OCI-LY3 (cell line): ENCODE measurements at regions not wholly inside any gene's neighbourhood (a gene's known extent, or its start where the extent isn't known, plus 50 kb on each side); places are given as distances from the start of the nearest gene placed in this dataset.

ENCODE experiments used
- H2AFZ ChIP-seq: fragments of 200-600, 300-600 bp; shearing (Covaris generic); 2 replicates; pipeline ENCODE4 v1.6.0; 2014; ENCODE audit warnings: antibody characterized with exemption, low read depth, low read length
- H3K27ac ChIP-seq: fragments of 200-600, 300-600 bp; sonication (generic); 2 replicates; pipeline ENCODE4 v1.5.1; 2014; ENCODE audit warnings: mild to moderate bottlenecking, low read length, moderate library complexity, mixed read lengths
- H3K27me3 ChIP-seq: fragments of 200-600, 300-600 bp; sonication (generic); 2 replicates; pipeline ENCODE4 v1.6.1; 2014; ENCODE audit warnings: low read depth, low read length, mixed read lengths
- H3K36me3 ChIP-seq: fragments of 200-600, 300-600 bp; sonication (generic); replicated peaks from 2 replicates; pipeline ENCODE3; 2014; ENCODE audit warnings: low read depth, low read length, mixed read lengths
- H3K4me1 ChIP-seq: fragments of 300-600, 200-600 bp; sonication (generic); 2 replicates; pipeline ENCODE4 v1.6.1; 2014; ENCODE audit warnings: low read length, mixed read lengths
- H3K4me2 ChIP-seq: fragments of 200-600, 300-600 bp; sonication (generic); 2 replicates; pipeline ENCODE4 v1.6.1; 2014; ENCODE audit warnings: low read length, mixed read lengths
- H3K4me3 ChIP-seq: fragments of 300-600, 200-600 bp; sonication (generic); 2 replicates; pipeline ENCODE4 v1.5.1; 2014; ENCODE audit warnings: antibody characterized with exemption, mild to moderate bottlenecking, low read length, moderate library complexity
- H3K79me2 ChIP-seq: fragments of 300-600, 200-600 bp; shearing (Covaris generic); 2 replicates; pipeline ENCODE4 v1.6.1; 2014; ENCODE audit warnings: mild to moderate bottlenecking, low read length, mixed read lengths
- H3K9ac ChIP-seq: fragments of 300-600, 200-600 bp; shearing (Covaris generic); 2 replicates; pipeline ENCODE4 v1.6.0; 2014; ENCODE audit warnings: mild to moderate bottlenecking, low read length, moderate library complexity
- H3K9me3 ChIP-seq: fragments of 200-600, 300-600 bp; shearing (Covaris generic); 2 replicates; pipeline ENCODE4 v1.6.1; 2014; ENCODE audit warnings: low read length, mixed read lengths; ENCODE audit not compliant: insufficient read depth
- H4K20me1 ChIP-seq: fragments of 200-600, 300-600 bp; sonication (generic); 2 replicates; pipeline ENCODE4 v1.6.1; 2016; ENCODE audit warnings: low read length, mixed read lengths; ENCODE audit not compliant: insufficient read depth
- CTCF ChIP-seq: fragments of 200-600, 300-600 bp; sonication (generic); IDR thresholded peaks from 2 replicates; pipeline ENCODE4 v1.5.1; 2014; ENCODE audit warnings: antibody characterized with exemption, low read length, low read depth
- EZH2phosphoT487 ChIP-seq: fragments of 200-600 bp; shearing (Covaris generic); IDR thresholded peaks from 2 replicates; pipeline ENCODE4 v1.6.1; 2018; ENCODE audit warnings: antibody characterized with exemption, mixed run types, low read depth

- no peaks in the 10 kb centered on the region for H3K4me1 ChIP-seq
Measured at GRCh38 chr7:11300241-11300640, 326.6 kb downstream of the PHF14 start.

GRCh38 chr7:11302121-11302520, 328.4 kb downstream of the PHF14 start:
- no peaks in the 10 kb centered on the region for H3K4me1 ChIP-seq
- no peak overlapping the region for H2AFZ ChIP-seq
- H4K20me1 ChIP-seq = no peaks in the 10 kb centered on the region
- H3K79me2 ChIP-seq = no peaks in the 10 kb centered on the region
- no peak for TF ChIP-seq EZH2phosphoT487
- TF ChIP-seq CTCF = no peak
- no peaks in the 10 kb centered on the region for H3K9me3 ChIP-seq
- H3K4me3 ChIP-seq = no peak overlapping the region
- no peak overlapping the region for H3K4me2 ChIP-seq
- H3K27ac ChIP-seq = no peak overlapping the region
- no peaks in the 10 kb centered on the region for H3K27me3 ChIP-seq
- H3K9ac ChIP-seq = no peak overlapping the region
- no peaks in the 10 kb centered on the region for H3K36me3 ChIP-seq

More at GRCh38 chr7:11300241-11300640, 326.6 kb downstream of the PHF14 start:
- H3K9me3 ChIP-seq = no peaks in the 10 kb centered on the region
- no peaks in the 10 kb centered on the region for H3K79me2 ChIP-seq
- no peak overlapping the region for H3K9ac ChIP-seq
- no peaks in the 10 kb centered on the region for H4K20me1 ChIP-seq
- no peak overlapping the region for H2AFZ ChIP-seq
- H3K27ac ChIP-seq = no peak overlapping the region
- TF ChIP-seq CTCF (no peak), EZH2phosphoT487 (no peak)
- H3K36me3 ChIP-seq = no peaks in the 10 kb centered on the region
- H3K4me3 ChIP-seq = no peak overlapping the region
- H3K4me2 ChIP-seq = no peak overlapping the region
- no peaks in the 10 kb centered on the region for H3K27me3 ChIP-seq

- TF ChIP-seq EZH2phosphoT487 (no peak), CTCF (no peak)
- H3K27me3 ChIP-seq = no peaks in the 10 kb centered on the region
Measured at GRCh38 chr7:11313801-11314200, 340.1 kb downstream of the PHF14 start.

GRCh38 chr7:11315666-11316258, 342.1 kb downstream of the PHF14 start:
- Histone ChIP-seq H3K79me2 (no peaks in the 10 kb centered on the region), H3K4me2 (peak overlapping the region; percentile 27), H3K4me3 (0 out of 2 replicates have a peak overlapping the region, but pooled peaks have one; percentile 10), H3K27me3 (no peaks in the 10 kb centered on the region), H3K9me3 (no peaks in the 10 kb centered on the region), H3K36me3 (no peaks in the 10 kb centered on the region), H3K4me1 (peaks cover 11% of the 10 kb centered on the region), H4K20me1 (no peaks in the 10 kb centered on the region), H3K9ac (no peak overlapping the region), H2AFZ (no peak overlapping the region; the same call in 1 of the 2 replicates), H3K27ac (no peak overlapping the region)
- TF ChIP-seq EZH2phosphoT487 (no peak), CTCF (no peak)

More at GRCh38 chr7:11313801-11314200, 340.1 kb downstream of the PHF14 start:
- no peak overlapping the region for H3K4me3 ChIP-seq
- H4K20me1 ChIP-seq = no peaks in the 10 kb centered on the region
- peaks cover 11% of the 10 kb centered on the region for H3K4me1 ChIP-seq
- no peak overlapping the region for H3K9ac ChIP-seq
- no peaks in the 10 kb centered on the region for H3K9me3 ChIP-seq
- no peaks in the 10 kb centered on the region for H3K36me3 ChIP-seq
- H3K4me2 ChIP-seq = no peak overlapping the region
- H3K27ac ChIP-seq = no peak overlapping the region
- no peak overlapping the region for H2AFZ ChIP-seq
- H3K79me2 ChIP-seq = no peaks in the 10 kb centered on the region
